CD4-positive, alpha-beta T cell (primary cell): ENCODE measurements at regions not wholly inside any gene's neighbourhood (a gene's known extent, or its start where the extent isn't known, plus 50 kb on each side); places are given as distances from the start of the nearest gene placed in this dataset.
"Not testable (repeated sequence)": the region's sequence is repeated elsewhere in the genome, so short reads cannot be mapped to it uniquely, and the experiment has no call there.

Experiments
- ATAC-seq: fragments of 200-7000 bp; cut with Tn5 transposase; one replicate; pipeline ENCODE4 v1.10.0; 2022; ENCODE audit warnings: mild to moderate bottlenecking; ENCODE audit not compliant: poor library complexity
- CTCF ChIA-PET: fragments of 350-600 bp; sonication (Branson Sonifier 250); formaldehyde crosslinking; loops from one replicate; lab custom pipeline; 2021; ENCODE audit warnings: antibody characterized with exemption, inconsistent platforms; lab: Charles Lee
- POLR2A ChIA-PET: fragments of 350-600 bp; sonication (Branson Sonifier 250); formaldehyde crosslinking; loops from one replicate; lab custom pipeline; 2021; ENCODE audit warnings: antibody characterized with exemption, inconsistent platforms; lab: Charles Lee
- DNase-seq, 14 experiments: peaks; one replicate each; pipeline ENCODE4 v3.0.0-alpha.2; 2013 to 2020; ENCODE audit warnings: mixed read lengths in 2 of 14
- H3K27ac ChIP-seq, 2 donors: one replicate each; pipeline versions ENCODE4 v1.5.1 to v1.7.0; 2013; ENCODE audit warnings: low read length in 2 of 2, low read depth in 1 of 2, mild to moderate bottlenecking in 1 of 2
- H3K27me3 ChIP-seq, 2 experiments: 1 replicate in 1 of 2; 2 replicates in 1 of 2; pipeline versions ENCODE4 v1.6.1 to v1.7.0; 2013; ENCODE audit warnings: low read length in 2 of 2, control low read depth in 1 of 2, mild to moderate bottlenecking in 1 of 2, moderate library complexity in 1 of 2; ENCODE audit not compliant: insufficient read depth in 2 of 2, control insufficient read depth in 1 of 2
- H3K36me3 ChIP-seq: one replicate; pipeline ENCODE4 v1.6.1; 2013; ENCODE audit warnings: low read length, control low read depth; ENCODE audit not compliant: insufficient read depth
- H3K4me1 ChIP-seq: one replicate; pipeline ENCODE4 v1.6.1; 2013; ENCODE audit warnings: low read length, control low read depth; ENCODE audit not compliant: insufficient read depth
- H3K4me3 ChIP-seq: one replicate; pipeline ENCODE4 v1.5.1; 2013; ENCODE audit warnings: mild to moderate bottlenecking, low read length, moderate library complexity
- H3K9me3 ChIP-seq, 2 experiments: 1 replicate in 1 of 2; 2 replicates in 1 of 2; pipeline versions ENCODE4 v1.6.1 to v1.7.0; 2013; ENCODE audit warnings: low read length in 2 of 2, mild to moderate bottlenecking in 2 of 2, control low read depth in 1 of 2, moderate library complexity in 1 of 2; ENCODE audit not compliant: control insufficient read depth in 1 of 2, insufficient read depth in 1 of 2
- H3K27ac Mint-ChIP-seq: one replicate; pipeline ENCODE4 v1.8.0; 2020; ENCODE audit warnings: mixed read lengths
- H3K27me3 Mint-ChIP-seq: one replicate; pipeline ENCODE4 v1.8.0; 2021; ENCODE audit warnings: mixed read lengths
- H3K36me3 Mint-ChIP-seq: one replicate; pipeline ENCODE4 v1.8.0; 2021; ENCODE audit warnings: low read depth, mixed read lengths
- H3K4me1 Mint-ChIP-seq: one replicate; pipeline ENCODE4 v1.8.0; 2021; ENCODE audit warnings: low read depth, mixed read lengths
- H3K4me3 Mint-ChIP-seq: one replicate; pipeline ENCODE4 v1.8.0; 2020; ENCODE audit warnings: mild to moderate bottlenecking, mixed read lengths
- H3K9me3 Mint-ChIP-seq: one replicate; pipeline ENCODE4 v1.8.0; 2020; ENCODE audit warnings: mixed read lengths
- intact Hi-C, 2 experiments: fragments of 100-400 bp; cut with DNase I in 1 of 2; cut with micrococcal nuclease in 1 of 2; formaldehyde crosslinking; loops; one replicate each; pipeline versions ENCODE4 v1.15.1 to v1.9.0; 2023 to 2025; cut with DNase I, micrococcal nuclease
- TF ChIP-seq, protein P1 (sequence below): fragments of 200-600 bp; IDR thresholded peaks from one replicate; pipeline ENCODE4 v1.8.0; 2022; ENCODE audit warnings: antibody characterized with exemption, mild to moderate bottlenecking

DNA sequence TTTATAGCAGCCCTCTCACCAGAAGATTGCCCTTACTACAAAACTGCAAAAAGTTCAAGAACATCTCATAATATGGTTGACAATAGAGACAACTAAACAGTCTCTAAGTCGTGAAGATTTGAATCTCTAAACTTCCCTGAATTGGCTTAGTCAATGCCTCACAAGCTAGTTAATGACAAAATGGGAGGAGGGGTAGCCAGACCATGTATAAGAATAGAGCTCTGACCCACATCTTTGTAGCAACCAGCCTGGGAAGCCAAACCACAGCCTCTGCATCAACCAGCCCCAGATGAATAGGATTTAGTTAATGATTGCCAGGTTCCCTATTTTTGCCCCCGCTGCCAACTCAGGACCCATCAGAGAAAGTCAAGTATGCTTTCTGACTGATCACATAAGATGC lies 1265.9 kb upstream of the PCDH10 start:
- CTCF ChIA-PET, DNase-seq, H3K4me1 ChIP-seq, H3K27me3 Mint-ChIP-seq, H3K4me3 Mint-ChIP-seq, H3K4me1 Mint-ChIP-seq, H3K9me3 ChIP-seq, ATAC-seq, H3K36me3 Mint-ChIP-seq, H3K4me3 ChIP-seq, H3K9me3 Mint-ChIP-seq, H3K27ac Mint-ChIP-seq, H3K27me3 ChIP-seq, H3K27ac ChIP-seq, intact Hi-C loops, H3K36me3 ChIP-seq, POLR2A ChIA-PET: not testable (repeated sequence)

DNA sequence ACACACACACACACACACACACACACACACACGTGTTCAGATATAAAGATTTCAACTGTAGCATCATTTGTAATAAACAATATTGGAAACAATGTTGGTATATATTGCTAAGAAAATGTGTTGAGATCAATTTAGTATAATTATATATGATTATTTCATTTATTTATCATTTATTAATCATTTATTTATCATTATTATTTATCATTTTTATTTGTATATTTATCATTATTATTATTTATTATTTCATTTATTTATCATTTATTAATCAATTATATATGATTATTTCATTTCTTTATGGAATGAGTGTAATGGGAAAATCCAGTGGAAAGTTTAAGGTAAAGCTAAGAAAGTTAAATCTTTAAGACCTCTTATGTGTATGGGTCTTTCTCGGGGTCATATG lies 1223.4 kb upstream of the PCDH10 start:
- H3K4me1 Mint-ChIP-seq, intact Hi-C loops, H3K9me3 ChIP-seq, ATAC-seq, H3K4me1 ChIP-seq, H3K9me3 Mint-ChIP-seq, H3K4me3 ChIP-seq, H3K27ac ChIP-seq, H3K27ac Mint-ChIP-seq, H3K27me3 ChIP-seq, H3K4me3 Mint-ChIP-seq, H3K36me3 ChIP-seq, H3K36me3 Mint-ChIP-seq, POLR2A ChIA-PET, CTCF ChIA-PET, DNase-seq, H3K27me3 Mint-ChIP-seq: not testable (repeated sequence)

DNA sequence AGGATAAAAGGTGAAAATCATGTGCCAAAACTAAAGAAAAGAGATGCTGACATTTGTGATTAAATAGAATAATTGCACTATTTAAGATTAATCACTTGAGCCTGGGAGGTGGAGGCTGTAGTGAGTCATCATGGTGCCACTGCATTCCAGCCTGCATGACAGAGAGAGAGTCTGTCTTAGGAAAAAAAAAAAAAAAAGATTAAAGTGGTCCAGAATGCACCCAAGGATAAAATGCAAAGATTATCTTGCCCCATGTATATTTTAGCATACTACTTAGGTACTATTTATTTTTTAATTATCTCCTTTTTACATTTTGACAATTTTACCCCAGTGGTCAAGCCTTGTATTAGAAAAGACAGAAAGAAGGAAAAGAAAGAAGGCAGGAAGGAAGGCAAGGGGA lies 1181.4 kb upstream of the PCDH10 start:
- H3K9me3 Mint-ChIP-seq, H3K4me3 Mint-ChIP-seq, H3K4me1 Mint-ChIP-seq, H3K36me3 Mint-ChIP-seq, POLR2A ChIA-PET, H3K36me3 ChIP-seq, intact Hi-C loops, H3K27me3 Mint-ChIP-seq, CTCF ChIA-PET, H3K4me3 ChIP-seq, H3K27me3 ChIP-seq, H3K4me1 ChIP-seq, H3K9me3 ChIP-seq, ATAC-seq, DNase-seq, H3K27ac ChIP-seq, H3K27ac Mint-ChIP-seq: not testable (repeated sequence)

DNA sequence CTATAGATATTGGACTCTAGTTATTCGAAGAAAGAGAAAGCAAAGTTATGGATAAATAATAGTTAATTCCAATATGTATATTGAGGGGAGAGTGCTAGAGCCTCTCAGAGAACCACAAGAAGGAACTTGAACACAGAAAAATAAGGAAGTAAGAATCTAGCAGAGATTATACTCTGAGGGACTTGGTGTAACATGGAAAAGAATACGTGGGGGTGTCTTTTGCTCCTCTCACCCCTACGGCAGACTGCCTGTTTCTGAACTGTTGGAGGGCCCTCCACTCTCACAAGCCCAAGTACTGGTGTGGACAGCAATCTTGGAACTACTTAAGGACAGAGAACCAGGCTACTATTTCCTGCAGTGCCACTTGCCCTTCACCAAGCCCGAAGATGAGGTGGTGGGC lies 1174.4 kb upstream of the PCDH10 start:
- peak overlapping the region; percentile 43 for H3K27ac Mint-ChIP-seq
- peaks cover 7% of the 10 kb centered on the region for H3K9me3 Mint-ChIP-seq
- no peaks in the 10 kb centered on the region for H3K4me1 Mint-ChIP-seq
- H3K4me3 ChIP-seq = no peak overlapping the region
- no peaks in the 10 kb centered on the region for H3K27me3 ChIP-seq
- no peak for ATAC-seq
- H3K9me3 ChIP-seq = peaks cover 3 to 38% of the 10 kb centered on the region in 2 experiments
- H3K27me3 Mint-ChIP-seq = no peaks in the 10 kb centered on the region
- H3K36me3 Mint-ChIP-seq = no peaks in the 10 kb centered on the region
- no peak for DNase-seq
- TF ChIP-seq, protein P1, sequence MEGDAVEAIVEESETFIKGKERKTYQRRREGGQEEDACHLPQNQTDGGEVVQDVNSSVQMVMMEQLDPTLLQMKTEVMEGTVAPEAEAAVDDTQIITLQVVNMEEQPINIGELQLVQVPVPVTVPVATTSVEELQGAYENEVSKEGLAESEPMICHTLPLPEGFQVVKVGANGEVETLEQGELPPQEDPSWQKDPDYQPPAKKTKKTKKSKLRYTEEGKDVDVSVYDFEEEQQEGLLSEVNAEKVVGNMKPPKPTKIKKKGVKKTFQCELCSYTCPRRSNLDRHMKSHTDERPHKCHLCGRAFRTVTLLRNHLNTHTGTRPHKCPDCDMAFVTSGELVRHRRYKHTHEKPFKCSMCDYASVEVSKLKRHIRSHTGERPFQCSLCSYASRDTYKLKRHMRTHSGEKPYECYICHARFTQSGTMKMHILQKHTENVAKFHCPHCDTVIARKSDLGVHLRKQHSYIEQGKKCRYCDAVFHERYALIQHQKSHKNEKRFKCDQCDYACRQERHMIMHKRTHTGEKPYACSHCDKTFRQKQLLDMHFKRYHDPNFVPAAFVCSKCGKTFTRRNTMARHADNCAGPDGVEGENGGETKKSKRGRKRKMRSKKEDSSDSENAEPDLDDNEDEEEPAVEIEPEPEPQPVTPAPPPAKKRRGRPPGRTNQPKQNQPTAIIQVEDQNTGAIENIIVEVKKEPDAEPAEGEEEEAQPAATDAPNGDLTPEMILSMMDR = no peak
- CTCF ChIA-PET = no interaction called here
- no peaks in the 10 kb centered on the region for H3K36me3 ChIP-seq
- intact Hi-C loops = no loop called here
- no peaks in the 10 kb centered on the region for H3K4me1 ChIP-seq
- H3K27ac ChIP-seq = no peak overlapping the region
- H3K4me3 Mint-ChIP-seq = peak overlapping the region; percentile 81
- POLR2A ChIA-PET = no interaction called here

DNA sequence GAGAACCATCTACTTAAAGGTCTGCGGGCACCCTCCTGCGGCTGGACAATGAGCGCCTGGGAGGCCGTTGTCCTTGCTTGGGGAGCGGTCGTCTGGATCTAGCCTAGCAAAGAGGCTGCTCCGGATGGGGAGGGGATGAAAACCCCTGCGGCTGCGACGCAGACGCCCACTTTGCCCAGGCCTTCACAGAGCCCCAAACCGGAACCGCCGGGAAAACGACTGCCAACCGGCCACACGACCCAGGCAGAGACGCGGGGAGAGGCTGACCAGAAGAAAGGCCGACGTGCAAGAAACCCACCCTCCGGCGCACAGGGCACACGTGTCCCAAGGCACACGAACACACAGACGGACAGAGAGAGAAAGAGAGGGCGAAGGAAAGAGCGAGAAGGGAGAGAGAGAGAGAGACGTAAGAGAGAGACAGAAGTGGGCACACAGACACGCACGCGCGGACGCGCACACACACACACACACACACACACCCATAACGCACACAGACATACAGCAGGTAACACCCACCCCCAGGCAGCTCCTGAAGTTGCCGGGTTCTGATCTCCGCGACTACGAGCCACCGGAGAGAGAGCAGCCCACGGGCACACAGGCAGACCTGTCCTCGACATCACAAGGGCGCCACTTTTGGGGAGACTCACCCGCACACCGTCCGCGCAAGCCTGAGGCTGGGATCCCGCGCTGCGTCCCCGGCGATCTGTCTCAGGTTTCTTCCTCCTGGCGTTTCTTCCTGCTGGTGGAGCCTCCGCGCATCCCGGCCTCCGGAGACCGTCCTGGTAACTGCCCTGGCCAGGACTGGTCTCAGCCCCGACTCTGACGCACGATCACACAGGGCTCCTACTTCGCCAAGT lies 1173.6 kb upstream of the PCDH10 start:
- H3K4me1 Mint-ChIP-seq, H3K4me1 ChIP-seq, H3K27ac ChIP-seq, H3K36me3 Mint-ChIP-seq, CTCF ChIA-PET, H3K9me3 Mint-ChIP-seq, ATAC-seq, H3K36me3 ChIP-seq, intact Hi-C loops, H3K27me3 ChIP-seq, H3K27me3 Mint-ChIP-seq, POLR2A ChIA-PET: not testable (repeated sequence)
- Mint-ChIP-seq H3K27ac (peak overlapping the region; percentile 43), H3K4me3 (peak overlapping the region; percentile 81)
- H3K4me3 ChIP-seq = peak overlapping the region; percentile 19
- DNase-seq = peak in 2 of 14 experiments; percentile 1 to 4
- peaks cover 3 to 38% of the 10 kb centered on the region in 2 experiments for H3K9me3 ChIP-seq

DNA sequence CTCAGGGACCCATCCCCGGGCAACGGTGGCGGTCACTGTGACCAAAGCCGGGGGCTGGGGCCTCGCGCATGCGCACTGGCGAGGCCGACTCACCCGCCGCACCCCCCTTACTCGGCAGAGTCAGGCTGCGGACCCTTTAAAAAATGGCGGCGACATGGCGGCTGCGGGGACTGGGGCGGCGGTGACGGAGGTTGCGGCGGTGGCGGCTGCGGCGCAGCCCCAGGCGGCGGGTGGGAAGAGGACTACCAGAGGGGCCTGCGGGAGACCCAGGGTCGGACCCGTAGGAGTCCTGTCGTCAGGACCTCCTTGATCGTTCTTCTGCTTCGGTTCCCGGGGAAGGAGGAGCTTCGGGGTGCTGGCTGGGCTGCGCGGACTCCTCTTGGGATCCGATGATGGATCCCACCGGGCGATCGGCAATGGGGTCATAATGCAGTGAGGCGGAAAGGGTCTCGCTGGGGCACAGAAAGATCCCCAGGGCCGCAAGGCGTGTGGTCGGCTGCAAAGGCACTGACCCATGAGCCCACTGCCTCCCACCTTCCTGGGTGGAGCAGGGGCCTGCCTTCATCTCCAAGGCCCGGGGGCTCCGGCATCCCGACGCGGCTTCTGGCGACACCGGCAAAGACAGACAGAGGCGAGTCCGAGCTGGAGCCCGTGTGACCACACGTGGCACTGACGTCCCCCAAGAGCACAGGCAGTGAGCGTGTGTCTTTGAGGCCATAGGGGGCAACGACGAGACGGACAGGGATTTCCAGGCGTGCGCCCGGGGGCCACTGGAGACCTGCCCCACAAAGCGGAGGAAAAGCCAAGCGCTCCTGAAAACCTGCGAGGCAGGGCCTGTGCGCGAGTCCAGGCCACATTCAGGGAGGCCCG lies 1172.7 kb upstream of the PCDH10 start:
- H3K9me3 Mint-ChIP-seq = peaks cover 12% of the 10 kb centered on the region
- peak overlapping the region; percentile 19 for H3K4me3 ChIP-seq
- CTCF ChIA-PET, H3K27me3 ChIP-seq, H3K27ac ChIP-seq, H3K36me3 Mint-ChIP-seq, H3K4me1 Mint-ChIP-seq, H3K36me3 ChIP-seq, ATAC-seq, H3K27me3 Mint-ChIP-seq, intact Hi-C loops, H3K4me1 ChIP-seq, POLR2A ChIA-PET: not testable (repeated sequence)
- peaks cover 3 to 38% of the 10 kb centered on the region in 2 experiments for H3K9me3 ChIP-seq
- H3K4me3 Mint-ChIP-seq = peak overlapping the region; percentile 81
- peak in 3 of 14 experiments; percentile 7 to 12 (median 8) for DNase-seq
- H3K27ac Mint-ChIP-seq = peak overlapping the region; percentile 43
